Stomach (tissue), 4 donors: ENCODE measurements at regions not wholly inside any gene's neighbourhood (a gene's known extent, or its start where the extent isn't known, plus 50 kb on each side); places are given as distances from the start of the nearest gene placed in this dataset.

Experiments used
- CTCF ChIP-seq, 7 experiments: fragments of 450-650 bp in 4 of 7; fragments of 200-600 bp in 3 of 7; sonication (generic) in 3 of 7; IDR thresholded peaks; one replicate each; pipeline ENCODE4 v1.5.1; 2016 to 2019; ENCODE audit warnings: antibody characterized with exemption in 7 of 7, control low read depth in 2 of 7, mild to moderate bottlenecking in 1 of 7
- EP300 ChIP-seq: sonication (generic); formaldehyde crosslinking; IDR thresholded peaks from one replicate; pipeline ENCODE4 v1.6.1; 2017; ENCODE audit warnings: antibody characterized with exemption
- POLR2A ChIP-seq, 4 donors: fragments of 450-650 bp; IDR thresholded peaks; one replicate each; pipeline ENCODE4 v1.6.1; 2016; ENCODE audit warnings: antibody characterized with exemption in 4 of 4, control low read depth in 2 of 4, mild to moderate bottlenecking in 1 of 4, moderate library complexity in 1 of 4
- POLR2AphosphoS5 ChIP-seq, 3 donors: sonication (generic); formaldehyde crosslinking; IDR thresholded peaks; one replicate each; pipeline ENCODE4 v1.6.1; 2016; ENCODE audit warnings: antibody characterized with exemption in 3 of 3

DNA sequence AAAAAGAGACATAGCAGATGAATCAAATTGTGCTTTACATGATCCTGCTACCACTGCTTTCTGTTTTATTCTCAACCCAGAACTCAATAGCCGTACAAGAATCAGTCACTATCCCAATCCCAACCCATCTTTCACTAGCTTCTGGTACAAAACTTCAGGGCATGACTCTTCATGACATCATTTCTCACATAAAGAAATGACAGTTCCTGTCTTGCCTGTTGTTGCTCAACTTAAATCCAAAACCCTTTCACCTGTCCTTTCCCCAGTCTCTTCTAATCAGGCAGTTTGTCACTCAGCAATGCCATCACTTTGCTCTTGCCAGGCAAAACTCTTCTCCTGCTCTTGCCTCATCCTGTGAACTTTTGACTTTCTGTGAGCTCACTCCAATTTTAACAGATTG lies 962.8 kb downstream of the GALC start:
- TF ChIP-seq POLR2A (IDR thresholded peaks at IDR 0.05) = no peak
- no peak for TF ChIP-seq CTCF (IDR thresholded peaks at IDR 0.05)
- TF ChIP-seq POLR2AphosphoS5 (IDR thresholded peaks at IDR 0.05) = no peak
- no peak for TF ChIP-seq EP300
